Stimulated activated naive CD4-positive, alpha-beta T cell treated with Interleukin-2 at 50 U/mL for 16 hours (primary cell): ENCODE measurements at regions not wholly inside any gene's neighbourhood (a gene's known extent, or its start where the extent isn't known, plus 50 kb on each side); places are given as distances from the start of the nearest gene placed in this dataset.

Source experiments
- DNase-seq: peaks from one replicate; lab custom pipeline; 2025; lab: John Stamatoyannopoulos, UW

- no peak for DNase-seq
Observed at GRCh38 chr14:62006116-62006731, 244.0 kb downstream of the SNAPC1 start.

DNA sequence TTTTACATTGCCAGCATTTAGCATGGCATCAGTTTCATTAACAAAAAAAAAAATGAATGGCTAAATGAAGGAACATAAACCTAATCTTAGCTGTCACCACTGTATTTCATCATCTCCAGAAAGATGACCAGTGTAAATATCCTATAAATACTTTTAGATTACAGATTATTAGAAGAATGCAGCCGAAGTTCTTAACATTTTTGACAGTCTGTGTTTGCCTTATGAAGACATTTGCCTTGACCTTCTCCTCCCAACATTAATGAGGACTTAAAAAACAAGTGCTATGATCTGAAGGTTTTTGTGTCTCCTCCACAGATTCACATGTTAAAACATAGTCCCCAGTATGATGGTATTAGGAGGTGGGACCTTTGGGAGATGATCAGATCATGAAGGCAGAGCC lies 253.0 kb downstream of the SNAPC1 start:
- DNase-seq = no peak

DNA sequence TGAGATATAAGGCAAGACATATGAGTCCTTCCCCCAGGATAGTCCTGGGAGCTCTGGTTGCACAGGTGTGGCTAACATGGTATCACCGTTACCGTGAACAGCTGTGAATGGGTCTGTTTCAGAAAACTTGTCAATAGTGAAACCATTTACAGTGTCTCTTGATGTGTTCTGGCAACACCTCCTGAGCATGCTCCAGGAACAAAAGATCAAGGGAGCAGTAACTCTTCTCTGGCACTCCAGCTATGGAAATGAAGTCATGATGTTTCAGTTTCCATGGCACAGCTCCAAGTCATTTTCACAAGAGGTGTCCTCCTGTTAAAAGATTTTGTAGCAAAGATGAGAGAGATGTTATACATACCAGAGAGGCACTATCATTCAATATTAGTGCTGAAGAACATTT lies 253.7 kb downstream of the SNAPC1 start:
- no peak for DNase-seq

DNA sequence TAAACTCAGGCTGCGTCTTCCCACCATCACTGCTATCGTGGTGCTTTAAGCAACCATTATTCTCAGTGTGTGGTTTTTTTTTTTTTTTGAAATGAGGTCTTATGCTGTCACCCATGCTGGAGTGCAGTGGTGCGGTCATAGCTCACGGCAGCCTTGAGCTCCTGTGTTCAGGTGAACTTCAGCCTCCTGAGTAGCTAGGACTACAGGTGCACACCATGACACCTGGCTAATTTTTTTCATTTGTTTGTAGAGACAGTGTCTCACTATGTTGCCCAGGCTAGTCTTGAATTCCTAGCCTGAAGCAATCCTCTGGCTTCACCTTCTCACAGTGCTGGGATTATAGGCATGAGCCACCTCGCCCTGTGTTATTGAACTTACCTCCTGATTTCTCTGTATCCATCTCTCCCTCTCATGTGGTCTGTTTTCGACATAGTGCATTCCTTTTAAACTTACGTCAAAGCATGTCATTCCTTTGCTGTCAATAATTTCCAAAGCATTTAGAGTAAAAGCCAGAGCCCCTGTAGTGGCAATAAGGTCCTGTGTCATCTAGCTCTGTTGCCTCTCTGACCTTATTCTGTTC lies 255.5 kb downstream of the SNAPC1 start:
- DNase-seq = no peak

- DNase-seq = no peak
Observed at GRCh38 chr14:62018606-62019005, 256.4 kb downstream of the SNAPC1 start.

DNA sequence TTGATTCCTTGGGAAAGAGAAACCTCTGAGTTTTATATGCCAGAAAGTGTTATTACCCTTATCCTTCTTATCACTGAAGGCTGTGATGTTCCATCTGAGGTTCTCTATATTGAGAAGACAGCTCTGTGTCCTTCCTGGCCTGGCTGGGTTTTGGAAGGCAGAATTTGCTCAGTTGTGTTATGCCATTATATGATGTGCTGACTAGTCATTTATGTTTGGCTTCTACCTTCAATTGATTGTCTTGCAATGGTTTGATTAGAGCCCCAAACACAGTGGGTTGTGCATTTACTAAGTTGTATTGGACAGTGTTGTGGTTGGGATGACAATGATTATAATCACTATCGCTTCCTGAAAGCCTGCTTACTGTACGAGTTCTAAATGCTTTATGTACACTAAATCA lies 265.7 kb downstream of the SNAPC1 start:
- no peak for DNase-seq

DNA sequence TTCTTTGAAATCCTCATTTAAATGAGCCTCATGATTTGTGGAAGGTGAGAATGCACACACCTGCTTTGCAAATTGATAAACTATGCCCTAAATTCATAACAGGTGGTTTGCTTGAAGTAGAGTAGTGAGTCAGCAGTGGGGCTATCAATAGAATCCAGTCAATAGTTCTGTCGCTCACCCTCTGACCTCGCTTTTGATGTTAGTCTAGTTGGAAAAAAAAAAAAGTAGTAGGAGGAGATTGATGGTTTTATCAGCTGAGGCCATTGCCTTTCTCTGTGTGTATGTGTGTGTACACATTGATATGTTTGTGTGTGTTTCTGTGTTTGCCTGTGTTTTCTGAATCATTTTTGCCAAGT lies 267.3 kb downstream of the SNAPC1 start:
- DNase-seq = no peak

DNA sequence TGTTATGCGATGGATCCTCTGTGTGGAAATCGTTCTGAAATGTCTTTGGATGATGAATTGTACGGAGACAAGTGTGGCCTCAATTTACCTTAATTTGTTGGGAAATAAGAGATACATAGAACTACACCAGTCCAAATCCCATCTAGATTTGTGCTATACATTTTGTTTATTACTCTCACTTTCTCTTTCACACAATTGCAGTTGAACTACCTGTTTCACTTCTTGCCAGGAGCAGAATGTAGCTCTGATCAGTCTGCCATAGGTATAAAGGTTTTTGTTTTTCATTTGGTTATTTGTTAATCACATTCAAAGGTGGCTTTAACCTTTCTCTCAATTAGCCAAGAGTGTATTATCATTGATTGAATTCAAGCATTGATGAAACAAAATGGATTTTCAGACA lies 268.2 kb downstream of the SNAPC1 start:
- DNase-seq = no peak

GRCh38 chr14:62031504-62031903 lies 269.3 kb downstream of the SNAPC1 start:
- DNase-seq = no peak

DNA sequence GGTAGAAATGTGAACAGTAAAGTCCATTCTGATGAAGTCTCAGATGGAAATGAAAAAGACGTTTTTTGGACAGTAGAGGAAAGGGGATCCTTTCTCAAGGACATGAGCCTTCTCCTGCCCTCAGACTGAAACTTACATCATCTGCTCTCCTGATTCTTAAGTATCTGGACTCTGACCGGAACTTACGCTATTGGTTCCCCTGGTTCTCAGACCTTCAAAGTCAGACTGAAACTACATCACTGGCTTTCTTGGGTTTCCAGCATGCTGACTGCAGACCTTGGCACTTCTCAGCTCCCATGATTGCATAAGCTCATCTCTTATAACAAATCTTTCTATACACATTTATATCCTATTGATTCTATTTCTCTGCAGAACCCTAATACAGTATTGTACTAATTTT lies 291.0 kb downstream of the SNAPC1 start:
- DNase-seq = no peak

GRCh38 chr14:62056789-62057188 lies 294.6 kb downstream of the SNAPC1 start:
- no peak for DNase-seq

- no peak for DNase-seq
Observed at GRCh38 chr14:62062645-62063044, 300.4 kb downstream of the SNAPC1 start.

- no peak for DNase-seq
Observed at GRCh38 chr14:62064751-62065323, 302.6 kb downstream of the SNAPC1 start.

DNA sequence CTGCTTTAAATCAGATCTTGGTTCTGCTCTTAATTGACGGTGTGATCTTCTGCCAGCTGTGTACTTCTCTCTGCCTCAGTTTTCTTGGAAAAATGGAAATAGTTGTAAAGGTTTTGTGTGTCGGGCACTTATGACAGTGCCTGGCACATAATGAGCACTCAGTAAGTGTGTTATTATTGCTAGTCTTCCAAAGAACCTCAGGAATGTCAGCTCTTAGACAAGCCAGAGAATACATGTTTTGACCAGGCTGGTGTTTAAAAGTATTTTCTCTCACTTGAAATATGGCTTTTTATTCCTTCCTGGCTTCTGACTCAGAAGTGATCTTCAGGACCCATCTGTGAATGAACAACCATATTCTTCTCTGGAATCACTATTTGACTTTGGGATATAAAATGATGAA lies 304.1 kb downstream of the SNAPC1 start:
- no peak for DNase-seq

GRCh38 chr14:62071039-62071438 lies 308.8 kb downstream of the SNAPC1 start:
- DNase-seq = no peak

- no peak for DNase-seq
Observed at GRCh38 chr14:62076368-62076767, 314.1 kb downstream of the SNAPC1 start.

DNA sequence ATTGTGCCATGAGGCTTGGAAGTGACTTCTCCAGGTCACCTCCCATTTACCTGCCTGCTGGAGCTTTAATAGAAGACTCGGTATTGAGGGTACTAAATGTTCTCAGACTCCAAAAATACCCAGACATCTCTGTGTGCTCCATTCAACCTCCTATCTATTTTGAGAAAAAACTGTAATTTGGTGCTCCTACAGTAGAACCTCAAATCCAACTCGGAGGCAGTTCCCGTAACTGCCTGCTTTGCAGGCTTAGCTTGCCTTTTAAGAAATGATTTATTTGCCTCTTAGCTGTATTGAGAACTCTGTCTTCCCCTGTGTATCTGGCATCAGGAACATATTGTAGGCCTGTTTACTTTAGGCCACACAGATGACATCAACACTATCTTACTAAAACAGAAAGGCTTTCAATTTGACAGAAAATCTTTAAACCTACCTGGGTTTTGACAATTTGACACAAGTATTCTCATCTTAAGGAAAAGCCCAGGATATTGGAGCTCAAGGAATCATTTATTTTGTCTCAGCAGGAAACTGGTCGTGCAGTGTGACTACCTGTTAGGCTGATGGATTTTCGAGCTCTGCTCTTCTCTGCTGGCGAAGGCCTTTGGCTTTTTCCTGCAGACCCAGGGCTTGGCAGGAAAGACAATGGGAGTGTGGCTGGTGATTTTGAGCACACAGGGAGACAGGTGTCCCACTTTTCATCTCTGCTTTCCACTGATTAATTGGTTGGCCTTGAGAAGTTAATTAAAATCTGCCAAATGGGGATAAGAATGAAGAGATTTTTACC lies 314.8 kb downstream of the SNAPC1 start:
- no peak for DNase-seq

- DNase-seq = no peak
Observed at GRCh38 chr14:62077676-62078261, 315.5 kb downstream of the SNAPC1 start.

GRCh38 chr14:62079038-62079437 lies 316.8 kb downstream of the SNAPC1 start:
- no peak for DNase-seq

- no peak for DNase-seq
Observed at GRCh38 chr14:62081012-62081612, 318.9 kb downstream of the SNAPC1 start.

DNA sequence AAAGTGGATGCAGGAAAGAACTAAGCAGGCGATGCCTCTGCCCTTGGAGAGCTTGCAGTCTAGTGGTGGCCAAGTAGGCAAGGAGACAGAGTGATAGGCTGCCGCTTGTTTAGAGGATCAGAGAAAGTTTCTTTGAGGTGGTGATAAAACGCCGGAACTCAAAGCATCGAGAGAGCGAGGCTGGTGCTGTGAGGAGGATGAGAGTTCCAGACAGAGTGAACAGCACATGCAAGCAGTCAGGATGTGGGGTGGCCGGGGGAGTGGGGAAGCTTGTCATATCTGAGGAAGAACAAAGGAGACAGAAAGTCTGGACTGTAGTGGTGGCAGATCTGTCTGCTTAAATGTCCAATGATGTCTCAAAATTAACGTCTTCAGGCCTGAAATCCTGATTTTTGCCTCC lies 319.7 kb downstream of the SNAPC1 start:
- no peak for DNase-seq

DNA sequence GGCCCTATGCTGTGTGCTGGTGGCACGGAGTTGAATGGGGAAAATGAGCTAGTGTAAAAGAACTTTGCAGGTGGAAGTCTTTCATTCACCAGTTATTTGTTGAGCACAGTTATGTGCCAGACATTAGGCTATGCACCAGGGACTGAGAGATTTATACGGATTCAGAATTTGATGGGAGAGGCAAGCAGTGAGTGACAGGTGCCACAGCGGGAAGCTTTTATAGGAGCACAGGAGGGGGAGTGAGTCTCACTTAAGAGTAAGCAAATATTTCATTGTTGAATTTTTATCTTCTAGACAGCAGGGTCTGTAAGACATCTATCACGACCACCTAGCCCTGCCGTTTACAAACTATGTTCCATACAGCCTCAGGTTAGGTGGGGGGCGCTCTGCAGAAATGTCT lies 320.6 kb downstream of the SNAPC1 start:
- no peak for DNase-seq
